GM19372 (cell line): ENCODE measurements at regions not wholly inside any gene's neighbourhood (a gene's known extent, or its start where the extent isn't known, plus 50 kb on each side); places are given as distances from the start of the nearest gene placed in this dataset.

Experiments
- ATAC-seq: cut with Tn5 transposase; IDR thresholded peaks from one replicate; pipeline ENCODE4 v1.9.1; 2021; ENCODE audit warnings: mild to moderate bottlenecking, low read depth, moderate library complexity; ENCODE audit not compliant: unreplicated experiment

- ATAC-seq = no peak
These were observed 301.4 kb upstream of the TNP1 start for GRCh38 chr2:217160978-217161973.

GRCh38 chr2:217160103-217160743 is 300.4 kb upstream of the TNP1 start:
- ATAC-seq = no peak

GRCh38 chr2:217158928-217159327 is 299.1 kb upstream of the TNP1 start:
- ATAC-seq = no peak

GRCh38 chr2:217157581-217157980 is 297.7 kb upstream of the TNP1 start:
- no peak for ATAC-seq

DNA sequence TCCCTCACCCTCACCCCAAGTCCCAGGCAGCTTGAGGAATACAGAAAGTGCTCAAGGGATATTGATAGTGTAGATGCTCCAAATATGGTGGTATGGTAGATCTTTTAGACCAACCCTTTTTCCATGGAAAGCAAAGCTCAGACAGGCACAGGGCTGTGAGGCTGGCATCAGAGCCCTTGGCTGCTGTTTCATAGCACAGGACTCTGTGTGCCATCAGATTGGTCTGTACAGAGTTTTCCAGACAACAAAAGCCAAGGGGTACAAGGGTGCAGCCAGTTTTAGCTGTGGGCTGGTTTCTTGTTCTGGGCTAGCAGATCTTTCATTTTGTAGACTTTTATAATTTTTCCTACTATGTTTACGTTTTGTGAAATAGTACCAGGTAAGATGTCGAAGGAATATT is 296.9 kb upstream of the TNP1 start:
- no peak for ATAC-seq

DNA sequence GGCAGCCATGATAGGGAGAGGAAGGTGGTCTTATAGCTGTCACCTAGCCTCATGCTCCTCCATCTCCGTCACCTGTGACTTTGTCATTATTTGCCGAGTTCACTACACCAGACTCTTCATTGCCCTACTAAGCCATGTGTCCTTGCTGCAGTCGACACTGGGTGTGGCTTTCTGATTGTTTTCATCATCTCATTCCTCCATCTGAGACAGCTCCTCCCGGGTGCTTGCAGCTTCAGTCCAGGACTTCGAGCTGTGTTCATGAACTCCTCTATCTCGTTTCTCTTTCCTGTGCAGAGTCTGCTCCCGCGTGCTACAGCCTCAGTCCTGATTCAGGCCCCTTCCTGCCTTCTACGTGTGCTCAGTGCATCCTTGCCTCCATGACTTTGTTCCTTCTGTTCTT is 295.1 kb upstream of the TNP1 start:
- ATAC-seq = no peak

GRCh38 chr2:217153510-217153909 is 293.6 kb upstream of the TNP1 start:
- ATAC-seq = no peak

- ATAC-seq = no peak
These were observed 293.0 kb upstream of the TNP1 start for GRCh38 chr2:217152831-217153230.

DNA sequence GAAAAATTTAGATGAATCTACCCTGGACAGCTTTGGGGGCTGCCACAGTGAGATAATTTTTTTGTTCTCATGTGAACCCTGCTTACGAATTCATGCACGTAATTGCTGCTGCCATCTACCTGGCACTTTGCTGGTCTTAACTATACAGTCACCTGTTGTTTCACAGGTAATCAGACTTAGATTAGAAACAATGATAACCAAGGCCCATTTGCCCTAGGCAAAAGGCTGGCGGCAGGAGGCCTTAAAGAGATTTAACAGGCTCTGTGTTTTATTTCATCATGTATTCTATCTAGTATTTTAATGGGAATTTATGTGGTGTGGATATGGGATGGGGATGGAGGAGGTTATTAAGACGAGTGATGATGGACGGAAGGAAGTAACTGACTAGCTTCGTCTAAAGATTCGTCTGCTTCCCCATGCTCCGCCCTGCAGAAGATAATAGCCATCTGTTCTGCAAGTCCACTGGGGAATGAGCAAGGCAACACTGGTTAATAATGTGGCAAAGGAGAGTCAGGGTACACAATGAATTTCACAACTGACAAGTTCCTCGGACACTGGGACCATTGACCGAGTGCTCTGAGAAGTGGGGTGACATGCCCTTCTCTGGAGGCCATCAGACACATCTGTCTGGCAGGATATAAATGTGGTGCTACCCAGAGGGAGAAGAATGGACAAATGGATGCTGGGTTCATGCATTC is 291.8 kb upstream of the TNP1 start:
- ATAC-seq = no peak

- ATAC-seq = no peak
These were observed 290.4 kb upstream of the TNP1 start for GRCh38 chr2:217150236-217150635.

DNA sequence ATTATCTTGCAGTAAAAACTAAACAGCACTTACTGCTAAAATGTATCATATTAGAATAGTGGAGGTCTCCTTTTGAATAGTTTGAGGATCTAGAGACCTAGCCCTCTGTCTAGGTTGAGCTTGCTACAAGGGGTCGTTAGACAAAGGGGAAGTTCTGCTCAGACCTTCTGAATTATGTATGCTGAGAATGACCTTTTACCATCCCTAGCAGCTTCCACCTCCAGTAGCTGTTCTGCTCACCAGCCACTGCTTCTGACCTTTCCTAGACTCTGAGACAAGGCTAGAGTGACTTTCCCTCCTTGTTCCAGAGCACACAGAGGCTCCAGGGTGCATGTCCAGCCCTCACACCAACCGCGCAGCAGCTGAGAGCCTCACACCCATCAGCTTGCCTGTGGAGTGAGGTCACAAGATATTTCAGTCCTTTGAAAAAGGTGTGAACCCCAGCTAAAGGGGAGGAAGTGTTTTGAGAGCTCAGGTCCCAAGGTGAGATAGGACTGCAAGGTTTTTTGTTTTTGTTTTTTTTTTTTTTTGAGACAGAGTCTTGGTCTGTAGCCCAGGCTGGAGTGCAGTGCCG is 289.3 kb upstream of the TNP1 start:
- ATAC-seq = no peak

DNA sequence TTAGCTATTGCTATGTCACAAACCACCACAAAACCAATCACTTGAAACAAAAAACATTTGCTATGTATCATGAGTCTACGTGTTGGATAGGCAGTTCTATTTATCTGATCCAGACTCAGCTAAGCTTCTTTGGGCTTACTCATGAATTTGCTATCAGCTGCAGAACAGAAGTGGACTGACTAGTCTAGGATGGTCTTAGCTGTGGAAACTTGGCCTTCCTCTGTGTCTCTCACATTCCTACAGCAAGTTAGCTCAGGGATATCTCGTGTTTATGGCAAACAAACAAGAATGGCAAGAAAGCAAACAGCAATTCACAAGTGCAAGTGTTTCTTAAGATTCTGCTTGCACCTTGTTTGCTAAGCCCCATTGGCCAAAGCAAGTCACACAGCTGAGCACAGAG is 288.0 kb upstream of the TNP1 start:
- no peak for ATAC-seq

DNA sequence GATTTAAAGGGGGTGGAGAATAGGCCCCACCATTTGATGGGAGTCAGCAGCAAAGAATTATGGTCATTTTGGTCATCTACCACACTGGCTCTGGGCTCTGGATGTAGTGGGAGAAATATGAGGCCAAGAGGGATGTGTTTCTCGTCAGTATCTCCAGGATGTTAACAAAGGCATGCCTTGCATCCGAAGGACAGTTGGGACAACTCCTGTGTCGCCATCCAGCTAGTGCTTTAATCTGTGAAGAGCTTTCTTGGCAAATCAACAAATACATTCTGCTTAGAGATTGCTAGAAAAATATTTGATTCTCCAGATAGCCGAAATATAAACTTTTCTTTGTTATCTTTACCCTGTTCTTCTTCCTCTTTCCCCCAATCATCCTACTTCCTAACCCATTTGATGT is 287.1 kb upstream of the TNP1 start:
- no peak for ATAC-seq

DNA sequence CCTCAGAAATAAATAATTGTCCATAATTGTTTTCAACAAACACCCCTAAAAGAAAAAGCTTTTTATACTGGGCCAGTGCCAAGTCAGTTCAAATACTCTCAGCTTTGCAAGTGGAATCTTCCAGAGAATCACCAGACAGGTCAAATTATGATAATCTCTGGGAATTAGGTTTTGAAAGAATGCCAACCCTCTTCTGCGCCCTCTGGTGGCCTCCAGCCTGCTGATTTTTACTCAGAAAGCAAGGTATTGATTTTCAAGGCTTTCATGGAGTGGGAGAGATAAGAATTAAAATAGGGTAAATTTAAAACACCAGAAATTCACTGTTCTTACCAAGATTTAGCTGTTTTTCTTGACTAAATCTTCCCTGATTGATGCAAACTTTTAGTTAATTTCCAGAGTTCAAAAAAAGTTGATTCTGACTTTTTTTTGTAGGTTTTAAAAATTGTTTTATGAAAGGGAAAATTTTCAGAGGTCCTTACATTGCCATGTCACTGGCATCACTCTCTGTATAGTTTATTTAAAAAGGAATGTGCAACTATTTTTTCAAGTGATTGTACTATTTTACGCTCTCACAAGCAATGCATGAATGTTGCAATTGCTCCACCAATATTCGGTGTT is 282.9 kb upstream of the TNP1 start:
- ATAC-seq = no peak

DNA sequence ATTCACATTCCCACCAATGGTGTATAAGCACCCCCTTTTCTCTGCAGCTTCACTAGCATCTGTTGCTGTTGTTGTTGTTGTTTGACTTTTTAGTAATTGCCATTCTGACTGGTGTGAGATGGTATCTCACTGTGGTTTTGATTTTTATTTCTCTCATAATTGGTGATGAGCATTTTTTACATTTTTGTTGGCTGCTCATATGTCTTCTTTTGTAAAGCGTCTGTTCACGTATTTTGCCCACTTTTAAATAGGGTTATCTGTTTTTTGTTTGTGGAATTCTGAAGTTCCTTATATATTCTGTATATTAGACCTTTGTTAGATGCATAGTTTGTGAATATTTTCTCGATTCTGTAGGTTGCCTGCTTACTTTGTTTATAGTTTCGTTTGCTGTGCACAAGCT is 278.4 kb upstream of the TNP1 start:
- ATAC-seq = no peak

DNA sequence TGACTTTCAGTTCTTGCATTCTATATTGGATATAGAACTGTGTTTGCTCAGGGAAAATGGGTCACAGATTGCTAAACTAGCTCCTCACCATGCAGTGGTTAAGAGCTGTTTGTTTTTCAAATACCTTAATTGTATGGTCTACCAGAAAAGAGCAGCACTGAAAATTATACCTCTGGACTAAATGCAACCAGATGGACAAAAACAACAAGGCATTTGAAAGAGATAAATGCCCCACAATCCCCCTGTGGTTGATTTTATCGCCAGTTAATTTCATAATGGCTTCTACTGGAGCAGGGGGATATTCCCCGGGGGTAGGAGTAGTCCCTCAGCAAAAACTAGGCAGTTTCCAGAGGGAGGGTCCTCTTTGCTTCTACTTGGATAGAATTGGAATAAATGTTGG is 267.9 kb upstream of the TNP1 start:
- no peak for ATAC-seq

- no peak for ATAC-seq
These were observed 265.1 kb upstream of the TNP1 start for GRCh38 chr2:217125014-217125413.

DNA sequence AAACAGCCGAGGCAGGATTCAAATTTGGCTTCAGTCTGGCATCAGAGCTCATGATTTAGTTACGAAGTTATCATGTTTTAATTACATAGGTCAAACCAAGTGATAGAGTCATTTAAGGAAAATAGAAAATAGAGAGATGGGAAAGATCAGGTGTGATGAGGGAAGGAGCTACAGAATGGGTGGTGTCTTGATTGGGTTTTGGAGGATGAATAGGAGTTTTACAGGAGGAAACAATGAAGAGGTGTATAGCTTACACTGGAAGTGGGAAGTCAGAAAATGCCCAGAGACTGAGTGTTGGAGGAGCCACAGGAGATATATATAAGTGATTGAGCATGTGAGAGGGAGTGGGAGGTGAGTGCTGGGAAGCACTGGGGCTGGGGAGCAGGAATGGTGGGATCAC is 264.2 kb upstream of the TNP1 start:
- no peak for ATAC-seq

DNA sequence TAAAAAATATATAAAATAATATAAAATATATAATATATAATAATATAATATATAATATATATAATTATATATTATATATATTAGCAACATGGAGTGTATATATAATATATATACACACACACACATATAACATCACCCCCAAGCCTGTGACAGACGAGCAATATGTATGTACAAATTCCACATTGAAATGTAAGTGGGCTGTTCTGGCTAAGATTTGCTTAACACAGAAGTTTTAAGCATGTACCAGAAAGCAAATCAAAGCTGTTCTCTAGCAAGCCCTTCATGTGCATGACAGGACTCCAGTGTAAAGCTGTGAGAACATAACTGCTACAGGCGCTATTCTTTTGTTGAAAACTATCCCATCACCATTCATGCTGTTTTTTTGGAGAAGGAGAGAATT is 261.7 kb upstream of the TNP1 start:
- ATAC-seq = no peak

DNA sequence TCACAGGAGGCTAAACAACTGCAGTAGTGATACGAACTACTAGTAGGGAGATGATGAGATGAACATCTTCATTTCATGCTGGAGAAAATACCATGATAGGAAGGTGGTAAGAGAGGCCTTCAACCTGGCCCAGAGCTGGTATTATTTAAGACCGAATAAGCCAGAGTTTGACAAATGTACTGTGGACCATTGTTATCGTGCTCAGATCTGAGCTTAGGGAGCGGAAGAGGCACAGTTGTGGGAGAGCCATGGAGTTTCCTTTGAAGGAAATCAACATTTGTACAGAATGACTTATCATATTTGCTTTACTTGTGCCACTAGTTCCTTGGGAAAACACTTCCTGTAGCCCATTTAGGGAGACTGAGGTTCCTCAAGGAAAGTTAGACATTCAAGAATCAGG is 260.6 kb upstream of the TNP1 start:
- no peak for ATAC-seq
